ENCODE measurements at regions not wholly inside any gene's neighbourhood (a gene's known extent, or its start where the extent isn't known, plus 50 kb on each side); places are given as distances from the start of the nearest gene placed in this dataset.

- peak; percentile 93 for DNase-seq
- Histone ChIP-seq H3K9me3 (replicated peaks; ENCODE audit: insufficient read depth, low read length) (no peaks in the 10 kb centered on the region), H3K9me2 (replicated peaks; ENCODE audit: insufficient read depth, low read length) (no peaks in the 10 kb centered on the region), H3K4me2 (ENCODE audit: low read depth, low read length) (peak overlapping the region; percentile 80), H3K79me2 (ENCODE audit: low read length) (no peaks in the 10 kb centered on the region), H3K36me3 (replicated peaks; ENCODE audit: insufficient read depth, low read length) (no peaks in the 10 kb centered on the region), H4K20me1 (ENCODE audit: insufficient read depth, low read length) (no peaks in the 10 kb centered on the region), H3F3A (ENCODE audit: insufficient read depth, low read length) (peaks cover 24% of the 10 kb centered on the region), H2AFZ (ENCODE audit: low read length) (peak overlapping the region; percentile 72), H3K4me3 (ENCODE audit: low read length) (peak overlapping the region; percentile 28), H3K9ac (ENCODE audit: low read length) (peak overlapping the region; percentile 42; the same call in 1 of the 2 replicates), H3K27ac (ENCODE audit: low read length) (peak overlapping the region; percentile 92), H3K27me3 (replicated peaks; ENCODE audit: insufficient read depth, low read length) (no peaks in the 10 kb centered on the region), H3K4me1 (ENCODE audit: low read length) (peaks cover 32% of the 10 kb centered on the region)
- TF ChIP-seq EZH2phosphoT487 (IDR thresholded peaks at IDR 0.05; ENCODE audit: low read length) (no peak), EZH2 (optimal IDR thresholded peaks at IDR 0.05; ENCODE audit: low read depth, low read length) (no peak), CTCF (IDR thresholded peaks at IDR 0.05; ENCODE audit: low read length) (no peak)
Observed at GRCh38 chr10:62637249-62638061, 167.1 kb upstream of the ADO start.

GRCh38 chr10:62638062-62638477 lies 166.4 kb upstream of the ADO start:
- no peaks in the 10 kb centered on the region for H3K27me3 ChIP-seq (replicated peaks; ENCODE audit: insufficient read depth, low read length)
- H3K9me3 ChIP-seq (replicated peaks; ENCODE audit: insufficient read depth, low read length), result no peaks in the 10 kb centered on the region
- no peaks in the 10 kb centered on the region for H3K36me3 ChIP-seq (replicated peaks; ENCODE audit: insufficient read depth, low read length)
- peak overlapping the region; percentile 80 for H3K4me2 ChIP-seq (ENCODE audit: low read depth, low read length)
- H2AFZ ChIP-seq (ENCODE audit: low read length), result peak overlapping the region; percentile 72
- no peaks in the 10 kb centered on the region for H4K20me1 ChIP-seq (ENCODE audit: insufficient read depth, low read length)
- peak overlapping the region; percentile 42; the same call in 1 of the 2 replicates for H3K9ac ChIP-seq (ENCODE audit: low read length)
- no peaks in the 10 kb centered on the region for H3K9me2 ChIP-seq (replicated peaks; ENCODE audit: insufficient read depth, low read length)
- H3K4me3 ChIP-seq (ENCODE audit: low read length), result peak overlapping the region; percentile 28; the same call in 1 of the 2 replicates
- peak; percentile 67 for DNase-seq
- peak overlapping the region; percentile 92 for H3K27ac ChIP-seq (ENCODE audit: low read length)
- H3K4me1 ChIP-seq (ENCODE audit: low read length), result peaks cover 32% of the 10 kb centered on the region
- H3F3A ChIP-seq (ENCODE audit: insufficient read depth, low read length), result peaks cover 24% of the 10 kb centered on the region
- TF ChIP-seq EZH2 (optimal IDR thresholded peaks at IDR 0.05; ENCODE audit: low read depth, low read length), result no peak
- TF ChIP-seq CTCF (IDR thresholded peaks at IDR 0.05; ENCODE audit: low read length), result no peak
- TF ChIP-seq EZH2phosphoT487 (IDR thresholded peaks at IDR 0.05; ENCODE audit: low read length), result no peak
- no peaks in the 10 kb centered on the region for H3K79me2 ChIP-seq (ENCODE audit: low read length)

- Histone ChIP-seq H3K79me2 (ENCODE audit: low read length) (no peaks in the 10 kb centered on the region), H3K4me1 (ENCODE audit: low read length) (peaks cover 32% of the 10 kb centered on the region), H4K20me1 (ENCODE audit: insufficient read depth, low read length) (no peaks in the 10 kb centered on the region), H3K27ac (ENCODE audit: low read length) (no peak overlapping the region), H3K9me2 (replicated peaks; ENCODE audit: insufficient read depth, low read length) (no peaks in the 10 kb centered on the region), H3K4me3 (ENCODE audit: low read length) (no peak overlapping the region), H2AFZ (ENCODE audit: low read length) (no peak overlapping the region), H3K36me3 (replicated peaks; ENCODE audit: insufficient read depth, low read length) (no peaks in the 10 kb centered on the region), H3F3A (ENCODE audit: insufficient read depth, low read length) (peaks cover 24% of the 10 kb centered on the region), H3K9ac (ENCODE audit: low read length) (no peak overlapping the region), H3K4me2 (ENCODE audit: low read depth, low read length) (no peak overlapping the region), H3K9me3 (replicated peaks; ENCODE audit: insufficient read depth, low read length) (no peaks in the 10 kb centered on the region), H3K27me3 (replicated peaks; ENCODE audit: insufficient read depth, low read length) (no peaks in the 10 kb centered on the region)
- no peak for TF ChIP-seq EZH2phosphoT487 (IDR thresholded peaks at IDR 0.05; ENCODE audit: low read length)
- no peak for TF ChIP-seq CTCF (IDR thresholded peaks at IDR 0.05; ENCODE audit: low read length)
- TF ChIP-seq EZH2 (optimal IDR thresholded peaks at IDR 0.05; ENCODE audit: low read depth, low read length), result no peak
- no peak for DNase-seq
Observed at GRCh38 chr10:62639144-62639543, 165.4 kb upstream of the ADO start.

Measured in MM.1S (cell line).